Dendritic cell treated with granulocyte-macrophage colony-stimulating factor and Interleukin-4, amounts not matched to agents 40 ng/mL and 50 ng/mL, for 4 days (primary cell): ENCODE measurements at regions not wholly inside any gene's neighbourhood (a gene's known extent, or its start where the extent isn't known, plus 50 kb on each side); places are given as distances from the start of the nearest gene placed in this dataset.
"Not testable (repeated sequence)": the region's sequence is repeated elsewhere in the genome, so short reads cannot be mapped to it uniquely, and the experiment has no call there.

Experiments
- H3K27ac Mint-ChIP-seq: one replicate; pipeline ENCODE4 v1.8.0; 2022; ENCODE audit warnings: mild to moderate bottlenecking, mixed read lengths
- H3K27me3 Mint-ChIP-seq: one replicate; pipeline ENCODE4 v1.8.0; 2022; ENCODE audit warnings: mild to moderate bottlenecking, mixed read lengths
- H3K36me3 Mint-ChIP-seq: one replicate; pipeline ENCODE4 v1.8.0; 2022; ENCODE audit warnings: low read depth, mixed read lengths
- H3K4me1 Mint-ChIP-seq: one replicate; pipeline ENCODE4 v1.8.0; 2022; ENCODE audit warnings: low read depth, mixed read lengths
- H3K4me3 Mint-ChIP-seq: one replicate; pipeline ENCODE4 v1.8.0; 2022; ENCODE audit warnings: mild to moderate bottlenecking, moderate library complexity, mixed read lengths
- H3K9me3 Mint-ChIP-seq: one replicate; pipeline ENCODE4 v1.8.0; 2022; ENCODE audit warnings: mixed read lengths
- intact Hi-C: fragments of 100-400 bp; cut with micrococcal nuclease; formaldehyde crosslinking; loops from one replicate; pipeline ENCODE4 v1.15.0; 2022

DNA sequence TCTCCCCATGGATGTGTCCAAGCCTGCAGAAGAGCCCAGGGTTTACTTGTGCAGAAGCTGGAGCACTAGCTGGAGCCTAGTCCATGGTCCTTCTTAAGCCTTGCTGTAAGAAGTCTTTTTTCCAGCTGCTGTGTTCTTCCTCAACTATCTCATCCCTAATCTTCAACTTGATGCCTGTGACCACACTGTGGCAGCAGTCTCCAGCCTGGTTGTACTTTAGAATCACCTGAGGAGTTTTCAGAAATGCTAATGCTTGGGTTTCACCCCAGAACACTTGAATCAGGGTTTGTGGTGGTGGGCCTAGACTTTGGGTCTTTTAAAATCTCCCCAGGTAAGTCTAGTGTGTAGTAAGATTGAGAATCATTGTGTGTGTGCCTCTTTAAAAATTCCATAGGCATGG is 173.6 kb downstream of the ADCYAP1 start:
- Mint-ChIP-seq H3K9me3 (no peaks in the 10 kb centered on the region), H3K4me3 (no peak overlapping the region), H3K36me3 (no peaks in the 10 kb centered on the region), H3K4me1 (no peaks in the 10 kb centered on the region), H3K27me3 (no peaks in the 10 kb centered on the region), H3K27ac (no peak overlapping the region)
- intact Hi-C loops: loop anchor here (10.0 kb wide), 1 partner anchor 46 kb away; no protein-coding TSS in a partner anchor

DNA sequence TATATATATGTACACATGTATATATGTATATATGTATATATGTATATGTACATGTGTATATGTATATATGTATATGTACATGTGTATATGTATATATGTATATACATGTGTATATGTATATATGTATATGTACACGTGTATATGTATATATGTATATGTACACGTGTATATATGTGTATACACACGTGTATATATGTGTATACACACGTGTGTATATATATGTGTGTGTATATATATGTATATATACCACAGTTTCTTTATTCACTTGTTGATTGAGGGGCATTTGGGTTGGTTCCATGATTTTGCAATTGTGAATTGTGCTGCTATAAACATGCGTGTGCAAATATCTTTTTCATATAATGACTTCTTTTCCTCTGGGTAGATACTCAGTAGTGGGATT is 179.0 kb downstream of the ADCYAP1 start:
- H3K4me1 Mint-ChIP-seq, H3K4me3 Mint-ChIP-seq, H3K27me3 Mint-ChIP-seq, intact Hi-C loops, H3K27ac Mint-ChIP-seq, H3K36me3 Mint-ChIP-seq: not testable (repeated sequence)
- H3K9me3 Mint-ChIP-seq: peaks cover 31% of the 10 kb centered on the region

DNA sequence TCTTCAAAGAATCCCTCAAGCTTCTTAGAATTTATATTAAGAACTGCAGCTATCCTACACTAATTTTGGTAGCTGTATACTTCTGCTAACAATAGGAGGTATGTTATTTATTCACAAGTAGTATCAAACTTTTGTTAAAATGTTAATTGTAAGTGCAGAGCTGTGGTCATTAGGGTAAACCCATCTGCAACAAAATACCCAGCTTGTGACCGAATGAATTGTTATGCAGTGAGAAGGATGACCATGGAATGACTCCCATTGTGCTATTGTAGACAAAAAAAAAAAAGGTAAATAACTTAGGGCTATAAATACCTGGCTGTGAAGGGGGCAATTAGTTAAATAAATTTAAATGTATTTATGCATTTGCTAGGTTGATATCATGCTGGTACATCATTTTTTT is 186.1 kb downstream of the ADCYAP1 start:
- intact Hi-C loops: no loop called here
- Mint-ChIP-seq H3K27ac (no peak overlapping the region), H3K27me3 (no peaks in the 10 kb centered on the region), H3K4me3 (no peak overlapping the region), H3K36me3 (no peaks in the 10 kb centered on the region), H3K4me1 (no peaks in the 10 kb centered on the region), H3K9me3 (peaks cover 58% of the 10 kb centered on the region)

DNA sequence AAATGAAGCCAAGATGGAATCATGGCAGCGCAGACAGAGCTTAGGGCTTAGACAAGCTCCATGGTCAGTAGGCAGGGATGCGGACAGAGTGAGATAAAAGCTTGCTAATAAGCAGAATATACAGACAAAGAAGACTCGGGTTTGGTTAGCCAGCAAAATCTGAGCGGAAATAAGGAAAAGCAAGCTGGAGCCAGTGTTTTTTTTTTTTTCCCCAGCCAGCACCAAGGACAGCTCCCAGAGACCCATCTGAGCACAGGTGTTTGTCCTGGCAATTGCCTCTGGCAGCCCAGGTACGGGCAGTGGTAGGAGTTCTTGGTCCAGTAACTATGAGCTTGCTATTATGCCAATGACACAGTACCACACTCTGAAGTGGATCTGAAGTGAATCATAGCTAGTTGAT is 187.6 kb downstream of the ADCYAP1 start:
- intact Hi-C loops: no loop called here
- Mint-ChIP-seq H3K9me3 (peaks cover 47% of the 10 kb centered on the region), H3K36me3 (no peaks in the 10 kb centered on the region), H3K4me1 (no peaks in the 10 kb centered on the region), H3K27me3 (no peaks in the 10 kb centered on the region), H3K4me3 (no peak overlapping the region), H3K27ac (no peak overlapping the region)

DNA sequence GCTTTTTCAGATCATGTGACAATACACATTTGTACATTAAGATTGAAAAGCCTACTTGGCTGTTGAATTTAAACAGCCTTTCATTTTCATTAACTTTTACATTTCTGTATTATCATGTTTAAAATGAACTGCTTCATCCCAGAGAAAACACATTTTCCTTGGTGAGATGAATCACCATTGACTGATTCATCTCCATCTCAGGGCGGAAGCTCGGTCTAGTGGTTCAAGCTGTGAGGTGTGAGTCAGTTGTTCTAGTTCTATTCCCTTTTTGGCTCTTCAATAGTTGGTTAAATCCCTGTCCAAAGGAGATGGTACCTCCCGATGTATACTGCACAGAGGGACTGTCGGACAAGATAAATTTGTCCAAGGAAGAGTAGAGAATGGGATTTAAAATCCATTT is 189.7 kb downstream of the ADCYAP1 start:
- H3K4me3 Mint-ChIP-seq: no peak overlapping the region
- H3K9me3 Mint-ChIP-seq: peaks cover 41% of the 10 kb centered on the region
- H3K27me3 Mint-ChIP-seq: no peaks in the 10 kb centered on the region
- intact Hi-C loops: no loop called here
- no peaks in the 10 kb centered on the region for H3K36me3 Mint-ChIP-seq
- no peak overlapping the region for H3K27ac Mint-ChIP-seq
- no peaks in the 10 kb centered on the region for H3K4me1 Mint-ChIP-seq

DNA sequence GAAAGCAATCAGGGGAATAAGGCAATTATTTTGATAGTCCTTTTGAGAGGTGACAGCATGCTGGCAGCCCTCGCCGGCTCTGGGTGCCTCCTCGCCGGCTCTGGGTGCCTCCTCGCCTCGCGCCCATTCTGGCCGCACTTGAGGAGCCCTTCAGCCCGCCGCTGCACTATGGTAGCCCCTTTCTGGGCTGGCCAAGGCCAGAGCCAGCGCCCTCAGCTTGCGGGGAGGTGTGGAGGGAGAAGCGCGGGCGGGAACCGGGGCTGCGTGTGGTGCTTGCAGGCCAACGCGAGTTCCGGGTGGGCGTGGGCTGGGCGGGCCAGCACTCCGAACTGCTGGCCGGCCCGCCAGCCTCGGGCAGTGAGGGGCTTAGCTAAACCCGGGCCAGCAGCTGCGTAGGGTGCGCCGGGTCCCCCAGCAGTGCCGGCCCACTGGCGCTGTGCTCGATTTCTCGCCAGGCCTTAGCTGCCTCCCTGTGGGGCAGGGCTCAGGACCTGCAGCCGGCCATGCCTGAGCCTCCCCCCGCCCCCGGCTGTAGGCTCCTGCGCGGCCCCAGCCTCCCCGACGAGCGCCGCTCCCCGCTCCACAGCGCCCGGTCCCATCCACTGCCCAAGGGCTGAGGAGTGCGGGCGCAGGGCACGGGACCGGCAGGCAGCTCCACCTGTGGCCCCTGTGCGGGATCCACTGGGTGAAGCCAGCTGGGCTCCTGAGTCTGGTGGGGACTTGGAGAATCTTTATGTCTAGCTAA is 193.5 kb downstream of the ADCYAP1 start:
- H3K36me3 Mint-ChIP-seq, H3K4me3 Mint-ChIP-seq, intact Hi-C loops, H3K4me1 Mint-ChIP-seq, H3K27ac Mint-ChIP-seq, H3K27me3 Mint-ChIP-seq: not testable (repeated sequence)
- H3K9me3 Mint-ChIP-seq: peaks cover 33% of the 10 kb centered on the region

DNA sequence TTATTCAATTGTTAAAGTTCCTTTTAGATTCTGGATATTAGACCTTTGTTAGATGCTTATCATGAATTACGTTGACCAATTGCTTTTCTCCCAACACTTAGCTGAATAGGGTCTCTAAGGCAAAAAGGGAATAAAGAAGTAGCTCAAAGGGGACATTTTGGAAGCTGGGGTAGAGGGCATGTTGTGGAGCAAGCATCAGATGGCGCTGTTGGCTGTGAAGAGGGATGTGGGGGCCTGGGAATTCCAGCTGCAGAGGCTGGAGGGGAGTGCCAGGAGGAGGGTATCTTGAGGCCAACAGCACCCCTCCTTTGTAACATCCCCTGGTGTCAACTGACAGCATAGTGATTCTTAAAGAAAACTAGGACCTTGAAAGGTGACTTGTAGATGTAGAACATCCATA is 198.2 kb downstream of the ADCYAP1 start:
- no peaks in the 10 kb centered on the region for H3K36me3 Mint-ChIP-seq
- H3K4me1 Mint-ChIP-seq: no peaks in the 10 kb centered on the region
- intact Hi-C loops: no loop called here
- peaks cover 24% of the 10 kb centered on the region for H3K9me3 Mint-ChIP-seq
- no peaks in the 10 kb centered on the region for H3K27me3 Mint-ChIP-seq
- H3K27ac Mint-ChIP-seq: no peak overlapping the region
- no peak overlapping the region for H3K4me3 Mint-ChIP-seq

DNA sequence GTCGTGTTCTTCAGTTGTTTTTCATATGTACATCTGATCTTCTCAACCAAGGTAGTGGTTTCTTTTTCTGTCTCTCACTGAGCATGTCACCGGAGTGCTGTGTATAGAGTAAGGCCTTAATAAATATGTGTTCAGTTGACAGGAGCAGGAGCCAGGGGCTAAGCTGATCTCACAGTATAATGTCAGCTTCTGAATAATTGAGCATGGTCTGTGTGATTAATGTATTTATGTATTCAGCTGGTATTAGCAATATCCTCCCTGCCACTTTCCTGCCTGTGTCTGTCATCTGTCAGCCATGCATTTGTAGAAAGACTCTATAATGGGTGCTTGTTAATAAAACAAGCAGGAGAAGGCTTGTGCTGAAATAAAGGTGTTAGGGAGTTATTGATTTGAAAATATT is 198.9 kb downstream of the ADCYAP1 start:
- Mint-ChIP-seq H3K4me3 (no peak overlapping the region), H3K4me1 (no peaks in the 10 kb centered on the region), H3K36me3 (no peaks in the 10 kb centered on the region), H3K27ac (no peak overlapping the region), H3K9me3 (peaks cover 21% of the 10 kb centered on the region), H3K27me3 (no peaks in the 10 kb centered on the region)
- intact Hi-C loops: no loop called here

DNA sequence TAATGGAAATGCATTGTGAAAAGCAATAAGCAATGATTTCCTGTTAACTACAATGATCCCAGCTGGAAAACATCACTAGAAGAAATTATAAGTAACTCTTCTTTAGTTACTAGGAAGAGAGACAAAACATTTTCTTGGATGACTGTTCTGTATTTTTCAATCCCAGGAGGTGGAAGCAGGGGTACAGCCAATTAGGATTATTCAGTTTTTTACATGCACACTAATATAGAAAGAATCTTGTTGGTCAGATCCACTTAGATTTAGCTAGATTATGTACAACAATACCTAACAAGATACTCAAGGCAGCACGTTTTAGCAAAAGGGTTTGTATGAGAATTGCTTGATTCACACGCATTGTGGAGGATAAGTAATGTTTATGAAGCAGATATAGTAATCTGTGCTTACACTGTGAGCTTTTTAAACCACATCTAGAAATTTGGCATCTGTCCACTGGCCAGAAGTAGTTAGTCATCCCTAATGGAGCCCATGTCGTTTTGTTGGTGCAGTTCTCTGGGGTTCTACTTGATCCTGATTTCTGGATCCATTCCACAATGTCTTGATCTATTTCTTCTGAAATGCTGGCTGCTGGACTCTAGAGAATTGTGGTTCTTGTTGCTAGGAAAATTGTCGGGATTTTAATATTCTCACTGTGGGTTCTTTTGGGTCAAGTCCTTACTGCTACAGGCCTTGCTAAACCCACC is 199.7 kb downstream of the ADCYAP1 start:
- Mint-ChIP-seq H3K27me3 (no peaks in the 10 kb centered on the region), H3K4me3 (no peak overlapping the region), H3K27ac (no peak overlapping the region), H3K4me1 (no peaks in the 10 kb centered on the region), H3K36me3 (no peaks in the 10 kb centered on the region), H3K9me3 (peaks cover 16% of the 10 kb centered on the region)
- intact Hi-C loops: no loop called here

DNA sequence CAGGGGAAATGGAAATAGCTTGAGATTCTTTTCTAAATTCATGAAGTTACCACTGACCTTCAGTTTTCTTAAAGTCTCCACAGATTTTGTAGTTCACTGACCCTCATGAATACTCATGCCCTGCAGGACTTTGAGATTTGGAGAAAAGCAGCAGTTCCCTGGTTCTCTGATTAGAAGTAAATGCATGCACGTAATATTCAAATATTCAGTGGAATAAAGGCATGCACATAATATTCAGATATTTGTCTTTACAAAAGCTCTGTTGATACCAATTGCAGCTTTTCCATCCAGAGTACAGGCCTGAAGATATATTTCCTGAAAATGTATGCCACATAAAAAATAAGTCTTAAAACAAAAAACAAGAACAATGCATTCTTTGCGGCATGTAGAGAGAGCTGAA is 219.8 kb downstream of the ADCYAP1 start:
- Mint-ChIP-seq H3K9me3 (peaks cover 18% of the 10 kb centered on the region), H3K4me3 (no peak overlapping the region), H3K27ac (no peak overlapping the region), H3K27me3 (no peaks in the 10 kb centered on the region), H3K4me1 (no peaks in the 10 kb centered on the region), H3K36me3 (no peaks in the 10 kb centered on the region)
- intact Hi-C loops: loop anchor here (10.0 kb wide), 1 partner anchor 50 kb away; no protein-coding TSS in a partner anchor

DNA sequence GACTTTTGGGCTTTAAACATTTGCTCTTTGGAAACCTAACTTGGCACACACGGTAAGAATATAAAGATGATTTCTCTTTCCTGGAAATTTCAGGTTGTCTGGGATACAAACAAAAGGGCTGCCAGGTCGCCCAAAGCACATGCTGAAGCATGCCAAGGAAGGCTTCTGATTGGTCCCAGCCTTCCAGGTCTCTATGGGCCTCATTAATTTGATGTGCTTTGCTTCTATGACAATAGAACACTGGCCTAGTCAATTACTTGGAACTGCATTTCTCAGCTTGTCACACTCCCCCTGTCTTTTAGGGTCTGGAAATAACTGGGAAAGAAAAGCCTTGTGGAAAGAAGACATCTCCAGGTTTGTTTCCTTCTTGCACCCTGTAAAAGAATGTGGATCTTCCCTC is 228.9 kb downstream of the ADCYAP1 start:
- no peaks in the 10 kb centered on the region for H3K27me3 Mint-ChIP-seq
- intact Hi-C loops: no loop called here
- H3K9me3 Mint-ChIP-seq: peaks cover 18% of the 10 kb centered on the region
- H3K36me3 Mint-ChIP-seq: no peaks in the 10 kb centered on the region
- no peaks in the 10 kb centered on the region for H3K4me1 Mint-ChIP-seq
- no peak overlapping the region for H3K4me3 Mint-ChIP-seq
- H3K27ac Mint-ChIP-seq: no peak overlapping the region

DNA sequence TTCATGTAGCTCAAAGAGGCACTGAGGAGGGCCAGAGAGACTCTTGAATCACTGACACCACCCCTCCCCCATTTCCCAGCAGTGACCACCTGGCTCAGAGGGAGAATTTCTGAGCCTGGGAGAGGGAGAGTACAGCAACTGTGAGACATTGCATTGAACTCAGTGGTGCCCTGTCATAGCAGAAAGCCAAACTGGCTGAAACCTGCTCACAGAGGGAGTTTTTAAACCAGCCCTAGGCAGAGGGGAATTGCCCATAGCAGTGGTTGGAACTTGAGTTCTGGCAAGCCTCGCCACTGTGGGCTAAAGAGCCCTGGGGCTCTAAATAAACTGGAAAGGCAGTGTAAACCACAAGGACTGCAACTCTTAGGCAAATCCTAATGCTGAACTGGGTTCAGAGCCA is 243.1 kb downstream of the ADCYAP1 start:
- peaks cover 56% of the 10 kb centered on the region for H3K9me3 Mint-ChIP-seq
- H3K27me3 Mint-ChIP-seq: no peaks in the 10 kb centered on the region
- no peak overlapping the region for H3K27ac Mint-ChIP-seq
- no peaks in the 10 kb centered on the region for H3K4me1 Mint-ChIP-seq
- H3K4me3 Mint-ChIP-seq: no peak overlapping the region
- no peaks in the 10 kb centered on the region for H3K36me3 Mint-ChIP-seq
- intact Hi-C loops: no loop called here

DNA sequence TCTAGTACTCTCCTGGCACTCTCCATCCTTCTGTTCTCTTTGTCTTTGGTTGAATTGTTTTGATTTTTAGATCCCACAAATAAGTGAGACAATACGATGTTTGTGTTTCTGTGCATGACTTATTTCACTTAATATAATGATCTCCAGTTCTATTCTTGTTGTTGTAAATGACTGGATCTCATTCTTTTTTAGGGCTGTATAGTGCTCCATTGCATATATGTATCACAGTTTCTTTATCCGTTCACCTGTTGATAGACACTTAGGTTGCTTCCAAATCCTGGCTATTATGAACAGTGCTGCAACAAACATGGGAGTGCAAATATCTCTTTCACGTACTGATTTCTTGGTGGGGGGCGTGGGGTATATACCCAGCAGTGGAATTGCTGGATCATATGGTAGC is 245.0 kb downstream of the ADCYAP1 start:
- Mint-ChIP-seq H3K4me3 (no peak overlapping the region), H3K27ac (no peak overlapping the region), H3K4me1 (no peaks in the 10 kb centered on the region), H3K27me3 (no peaks in the 10 kb centered on the region), H3K9me3 (peaks cover 55% of the 10 kb centered on the region), H3K36me3 (no peaks in the 10 kb centered on the region)
- intact Hi-C loops: no loop called here

DNA sequence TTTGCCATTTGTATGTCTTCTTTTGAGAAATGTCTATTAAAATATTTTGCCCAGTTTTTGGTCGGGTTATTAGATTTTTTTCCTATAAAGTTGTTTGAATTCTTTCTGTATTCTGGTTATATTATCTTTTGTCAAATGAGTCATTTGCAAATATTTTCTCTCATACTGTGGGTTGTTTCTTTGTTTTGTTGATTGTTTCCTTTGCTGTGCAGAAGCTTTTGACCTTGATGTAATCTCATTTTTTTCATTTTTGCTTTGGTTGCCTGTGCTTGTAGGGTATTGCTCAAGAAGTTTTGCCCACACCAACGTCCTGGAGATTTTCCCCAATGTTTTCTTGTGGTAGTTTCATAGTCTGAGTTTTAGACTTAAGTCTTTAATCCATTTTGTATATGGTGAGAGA is 245.7 kb downstream of the ADCYAP1 start:
- no peak overlapping the region for H3K27ac Mint-ChIP-seq
- no peak overlapping the region for H3K4me3 Mint-ChIP-seq
- H3K9me3 Mint-ChIP-seq: peaks cover 57% of the 10 kb centered on the region
- H3K4me1 Mint-ChIP-seq: no peaks in the 10 kb centered on the region
- intact Hi-C loops: no loop called here
- H3K27me3 Mint-ChIP-seq: no peaks in the 10 kb centered on the region
- no peaks in the 10 kb centered on the region for H3K36me3 Mint-ChIP-seq

DNA sequence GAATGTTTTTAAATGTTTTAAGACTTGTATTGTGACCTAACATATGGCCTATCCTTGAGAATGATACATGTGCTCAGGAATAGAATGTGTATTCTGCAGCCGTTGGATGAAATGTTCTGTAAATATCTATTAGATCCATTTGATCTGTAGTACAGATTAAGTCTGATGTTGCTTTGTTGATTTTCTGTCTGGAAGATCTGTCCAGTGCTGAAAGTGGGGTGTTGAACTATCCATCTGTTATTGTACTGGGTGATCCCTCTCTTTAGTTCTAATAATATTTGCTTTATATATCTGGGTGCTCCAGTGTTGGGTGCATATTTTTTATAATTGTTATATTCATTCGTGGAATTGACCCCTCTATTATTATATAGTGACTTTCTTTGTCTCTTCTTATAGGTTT is 248.3 kb downstream of the ADCYAP1 start:
- H3K36me3 Mint-ChIP-seq, H3K27me3 Mint-ChIP-seq, H3K27ac Mint-ChIP-seq, H3K4me1 Mint-ChIP-seq, H3K4me3 Mint-ChIP-seq, intact Hi-C loops: not testable (repeated sequence)
- peaks cover 50% of the 10 kb centered on the region for H3K9me3 Mint-ChIP-seq
